Upper lobe of left lung (tissue), 4 donors: ENCODE measurements at regions not wholly inside any gene's neighbourhood (a gene's known extent, or its start where the extent isn't known, plus 50 kb on each side); places are given as distances from the start of the nearest gene placed in this dataset.

Source experiments
- CTCF ChIP-seq, 6 experiments: fragments of 450-650 bp in 4 of 6; fragments of 200-600 bp in 2 of 6; sonication (generic) in 2 of 6; IDR thresholded peaks; one replicate each; pipeline ENCODE4 v1.5.1; 2016 to 2019; ENCODE audit warnings: antibody characterized with exemption in 6 of 6
- POLR2A ChIP-seq, 4 donors: fragments of 450-650 bp; IDR thresholded peaks; one replicate each; pipeline ENCODE4 v1.5.1; 2016 to 2017; ENCODE audit warnings: antibody characterized with exemption in 4 of 4, mild to moderate bottlenecking in 2 of 4
- POLR2AphosphoS5 ChIP-seq, 2 donors: sonication (generic); formaldehyde crosslinking; IDR thresholded peaks; one replicate each; pipeline ENCODE4 v1.5.1; 2017; ENCODE audit warnings: antibody characterized with exemption in 2 of 2

GRCh38 chr14:39998114-39998513 lies 565.9 kb upstream of the FBXO33 start:
- TF ChIP-seq CTCF (IDR thresholded peaks at IDR 0.05), result no peak
- TF ChIP-seq POLR2A (IDR thresholded peaks at IDR 0.05), result no peak
- TF ChIP-seq POLR2AphosphoS5 (IDR thresholded peaks at IDR 0.05), result no peak
